ENCODE measurements at regions not wholly inside any gene's neighbourhood (a gene's known extent, or its start where the extent isn't known, plus 50 kb on each side); places are given as distances from the start of the nearest gene placed in this dataset.

GRCh38 chr18:39199231-39199855 lies 1633.7 kb upstream of the CELF4 start:
- TF ChIP-seq EP300 (IDR thresholded peaks at IDR 0.05) (no peak), POLR2A (IDR thresholded peaks at IDR 0.05) (no peak), POLR2AphosphoS5 (IDR thresholded peaks at IDR 0.05) (no peak)
- TF ChIP-seq, protein P1, sequence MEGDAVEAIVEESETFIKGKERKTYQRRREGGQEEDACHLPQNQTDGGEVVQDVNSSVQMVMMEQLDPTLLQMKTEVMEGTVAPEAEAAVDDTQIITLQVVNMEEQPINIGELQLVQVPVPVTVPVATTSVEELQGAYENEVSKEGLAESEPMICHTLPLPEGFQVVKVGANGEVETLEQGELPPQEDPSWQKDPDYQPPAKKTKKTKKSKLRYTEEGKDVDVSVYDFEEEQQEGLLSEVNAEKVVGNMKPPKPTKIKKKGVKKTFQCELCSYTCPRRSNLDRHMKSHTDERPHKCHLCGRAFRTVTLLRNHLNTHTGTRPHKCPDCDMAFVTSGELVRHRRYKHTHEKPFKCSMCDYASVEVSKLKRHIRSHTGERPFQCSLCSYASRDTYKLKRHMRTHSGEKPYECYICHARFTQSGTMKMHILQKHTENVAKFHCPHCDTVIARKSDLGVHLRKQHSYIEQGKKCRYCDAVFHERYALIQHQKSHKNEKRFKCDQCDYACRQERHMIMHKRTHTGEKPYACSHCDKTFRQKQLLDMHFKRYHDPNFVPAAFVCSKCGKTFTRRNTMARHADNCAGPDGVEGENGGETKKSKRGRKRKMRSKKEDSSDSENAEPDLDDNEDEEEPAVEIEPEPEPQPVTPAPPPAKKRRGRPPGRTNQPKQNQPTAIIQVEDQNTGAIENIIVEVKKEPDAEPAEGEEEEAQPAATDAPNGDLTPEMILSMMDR (IDR thresholded peaks at IDR 0.05) = no peak
- H3K36me3 ChIP-seq = no peaks in the 10 kb centered on the region
- no peak overlapping the region for H3K4me3 ChIP-seq
- H3K27ac ChIP-seq = no peak overlapping the region
- H3K9me3 ChIP-seq = no peaks in the 10 kb centered on the region
- no peaks in the 10 kb centered on the region for H3K4me1 ChIP-seq
- DNase-seq = no peak
- H3K27me3 ChIP-seq = no peaks in the 10 kb centered on the region
- WGBS, 2 donors = 77 to 86% methylated on average over 5 of the region's 5 CpGs
- intact Hi-C loops (cut with DNase I) = no loop called here

DNA sequence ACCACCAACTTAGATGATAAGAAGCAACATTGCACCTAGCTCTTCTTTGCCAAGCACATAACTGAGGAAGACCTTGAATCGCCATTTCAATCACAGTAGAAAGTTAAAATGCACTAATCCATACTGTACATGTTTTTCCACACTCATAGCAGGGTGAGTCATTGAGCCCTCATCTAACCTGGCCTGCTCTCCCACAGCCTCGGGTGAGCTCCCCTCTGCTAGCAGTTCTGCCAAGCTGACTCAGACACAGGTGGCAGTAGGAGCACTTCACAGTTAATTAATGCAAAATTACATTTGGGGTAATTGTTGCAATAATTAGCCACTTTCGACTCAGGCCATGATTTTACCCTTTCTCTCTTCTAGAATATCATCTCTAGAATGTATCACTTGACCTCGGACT lies 1632.8 kb upstream of the CELF4 start:
- H3K27me3 ChIP-seq = no peaks in the 10 kb centered on the region
- no peaks in the 10 kb centered on the region for H3K4me1 ChIP-seq
- DNase-seq = no peak
- TF ChIP-seq POLR2A (IDR thresholded peaks at IDR 0.05) (no peak), EP300 (IDR thresholded peaks at IDR 0.05) (no peak), POLR2AphosphoS5 (IDR thresholded peaks at IDR 0.05) (no peak)
- TF ChIP-seq, protein P1 (IDR thresholded peaks at IDR 0.05) = no peak
- no peak overlapping the region for H3K27ac ChIP-seq
- H3K4me3 ChIP-seq = no peak overlapping the region
- intact Hi-C loops (cut with DNase I) = no loop called here
- WGBS, 2 donors = 81 to 89% methylated on average over 4 of the region's 4 CpGs
- no peaks in the 10 kb centered on the region for H3K36me3 ChIP-seq
- H3K9me3 ChIP-seq = no peaks in the 10 kb centered on the region

GRCh38 chr18:39191931-39192330 lies 1626.3 kb upstream of the CELF4 start:
- no peaks in the 10 kb centered on the region for H3K4me1 ChIP-seq
- DNase-seq = no peak
- WGBS, 2 donors = 85 to 94% methylated on average over 1 of the region's 1 CpG
- no peaks in the 10 kb centered on the region for H3K9me3 ChIP-seq
- TF ChIP-seq POLR2AphosphoS5 (IDR thresholded peaks at IDR 0.05) = no peak
- no peak for TF ChIP-seq POLR2A (IDR thresholded peaks at IDR 0.05)
- no peak for TF ChIP-seq EP300 (IDR thresholded peaks at IDR 0.05)
- TF ChIP-seq, protein P1 (IDR thresholded peaks at IDR 0.05) = no peak
- no peak overlapping the region for H3K4me3 ChIP-seq
- H3K36me3 ChIP-seq = no peaks in the 10 kb centered on the region
- no peak overlapping the region for H3K27ac ChIP-seq
- intact Hi-C loops (cut with DNase I) = no loop called here
- no peaks in the 10 kb centered on the region for H3K27me3 ChIP-seq

DNA sequence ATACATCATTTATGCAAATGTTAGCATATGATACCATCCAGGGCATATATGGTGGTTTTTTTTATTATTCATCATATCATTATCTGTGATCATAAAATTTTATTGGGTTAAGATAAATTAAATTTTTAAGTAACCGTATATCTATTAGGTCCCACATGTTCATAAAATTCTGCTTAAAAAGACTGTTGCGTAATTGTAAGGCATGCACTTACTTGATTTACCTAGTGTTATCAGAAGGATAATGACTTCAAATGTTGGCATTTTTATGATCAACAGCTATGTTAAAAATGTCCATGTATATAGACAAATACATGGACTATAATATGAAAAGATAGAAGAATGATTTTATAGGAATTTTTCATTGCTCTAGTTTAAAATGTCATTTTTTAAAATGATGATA lies 1625.5 kb upstream of the CELF4 start:
- Histone ChIP-seq H3K4me1 (no peaks in the 10 kb centered on the region), H3K27ac (no peak overlapping the region), H3K36me3 (no peaks in the 10 kb centered on the region), H3K9me3 (no peaks in the 10 kb centered on the region), H3K27me3 (no peaks in the 10 kb centered on the region), H3K4me3 (no peak overlapping the region)
- intact Hi-C loops (cut with DNase I) = no loop called here
- TF ChIP-seq POLR2A (IDR thresholded peaks at IDR 0.05) = no peak
- TF ChIP-seq POLR2AphosphoS5 (IDR thresholded peaks at IDR 0.05) = no peak
- TF ChIP-seq, protein P1 (IDR thresholded peaks at IDR 0.05) = no peak
- no peak for TF ChIP-seq EP300 (IDR thresholded peaks at IDR 0.05)
- DNase-seq = no peak
- WGBS, 2 donors = 94 to 97% methylated on average over 2 of the region's 2 CpGs

DNA sequence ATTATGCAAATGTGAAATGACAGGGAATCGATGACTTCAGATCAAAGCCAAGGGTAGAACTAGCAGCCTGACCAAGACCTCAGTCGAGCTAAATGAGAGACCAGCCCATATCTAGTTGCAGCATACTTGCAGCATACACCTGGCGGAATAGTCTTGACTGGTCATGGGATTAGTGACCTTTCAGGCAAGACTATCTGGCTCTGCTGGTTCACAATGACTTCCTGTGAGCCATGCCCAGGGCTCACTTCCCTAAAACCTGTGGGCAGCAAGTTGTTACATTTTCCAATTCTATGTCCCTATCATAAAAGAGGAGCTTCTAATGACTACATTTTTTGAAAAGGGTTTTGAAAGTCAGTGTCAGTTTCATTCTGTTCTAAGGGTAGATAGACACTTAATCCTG lies 1624.9 kb upstream of the CELF4 start:
- Histone ChIP-seq H3K4me3 (no peak overlapping the region), H3K36me3 (no peaks in the 10 kb centered on the region), H3K27me3 (no peaks in the 10 kb centered on the region), H3K4me1 (no peaks in the 10 kb centered on the region), H3K27ac (no peak overlapping the region), H3K9me3 (no peaks in the 10 kb centered on the region)
- WGBS, 2 donors = 76 to 77% methylated on average over 3 of the region's 3 CpGs
- intact Hi-C loops (cut with DNase I) = no loop called here
- no peak for DNase-seq
- TF ChIP-seq EP300 (IDR thresholded peaks at IDR 0.05) (no peak), POLR2A (IDR thresholded peaks at IDR 0.05) (no peak), POLR2AphosphoS5 (IDR thresholded peaks at IDR 0.05) (no peak)
- TF ChIP-seq, protein P1 (IDR thresholded peaks at IDR 0.05) = no peak

All from sigmoid colon (tissue), 6 donors.